NT2/D1 (cell line): ENCODE measurements at regions not wholly inside any gene's neighbourhood (a gene's known extent, or its start where the extent isn't known, plus 50 kb on each side); places are given as distances from the start of the nearest gene placed in this dataset.

Experiments
- SUZ12 ChIP-seq: IDR thresholded peaks from 2 replicates; pipeline ENCODE4 v1.6.1; 2011; ENCODE audit not compliant: insufficient read length, insufficient read depth; ENCODE audit errors: extremely low read depth
- ZNF274 ChIP-seq: IDR thresholded peaks from 2 replicates; pipeline ENCODE4 v1.6.1; 2011; ENCODE audit warnings: mild to moderate bottlenecking, low read depth, low read length

- TF ChIP-seq SUZ12: no peak
- TF ChIP-seq ZNF274: no peak
These were observed 82.6 kb upstream of the TNP1 start for GRCh38 chr2:216942465-216942864.
